VCaP (cell line): ENCODE measurements at regions not wholly inside any gene's neighbourhood (a gene's known extent, or its start where the extent isn't known, plus 50 kb on each side); places are given as distances from the start of the nearest gene placed in this dataset.

Experiments used
- H3K27ac ChIP-seq: fragments of 450-650 bp; 2 replicates; pipeline ENCODE4 v1.5.1; 2017
- TF ChIP-seq, protein P1 (sequence below): fragments of 450-650 bp; conservative IDR thresholded peaks from 2 replicates; pipeline ENCODE4 v1.5.1; 2017; ENCODE audit warnings: mild to moderate bottlenecking, moderate library complexity

DNA sequence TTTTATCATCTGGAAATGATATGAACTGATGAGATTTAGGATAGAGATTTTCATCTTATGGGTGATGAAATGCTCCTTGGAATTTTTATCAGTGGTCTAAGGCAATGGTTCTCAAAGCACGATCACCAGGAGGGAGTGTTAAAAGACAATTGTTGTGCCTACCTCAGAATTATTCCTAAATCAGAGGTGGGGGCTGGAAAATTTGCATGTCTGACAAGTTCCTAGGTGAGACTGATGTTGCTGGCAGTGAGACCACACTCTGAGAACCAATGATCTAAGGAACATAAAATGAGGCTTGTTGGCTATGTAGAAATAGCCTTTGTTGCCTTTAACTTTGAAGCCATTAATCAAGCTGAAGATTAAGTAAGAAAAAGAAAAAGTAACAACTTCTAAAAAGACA, 416.6 kb upstream of the AZI2 start:
- no peak overlapping the region for H3K27ac ChIP-seq
- TF ChIP-seq, protein P1, sequence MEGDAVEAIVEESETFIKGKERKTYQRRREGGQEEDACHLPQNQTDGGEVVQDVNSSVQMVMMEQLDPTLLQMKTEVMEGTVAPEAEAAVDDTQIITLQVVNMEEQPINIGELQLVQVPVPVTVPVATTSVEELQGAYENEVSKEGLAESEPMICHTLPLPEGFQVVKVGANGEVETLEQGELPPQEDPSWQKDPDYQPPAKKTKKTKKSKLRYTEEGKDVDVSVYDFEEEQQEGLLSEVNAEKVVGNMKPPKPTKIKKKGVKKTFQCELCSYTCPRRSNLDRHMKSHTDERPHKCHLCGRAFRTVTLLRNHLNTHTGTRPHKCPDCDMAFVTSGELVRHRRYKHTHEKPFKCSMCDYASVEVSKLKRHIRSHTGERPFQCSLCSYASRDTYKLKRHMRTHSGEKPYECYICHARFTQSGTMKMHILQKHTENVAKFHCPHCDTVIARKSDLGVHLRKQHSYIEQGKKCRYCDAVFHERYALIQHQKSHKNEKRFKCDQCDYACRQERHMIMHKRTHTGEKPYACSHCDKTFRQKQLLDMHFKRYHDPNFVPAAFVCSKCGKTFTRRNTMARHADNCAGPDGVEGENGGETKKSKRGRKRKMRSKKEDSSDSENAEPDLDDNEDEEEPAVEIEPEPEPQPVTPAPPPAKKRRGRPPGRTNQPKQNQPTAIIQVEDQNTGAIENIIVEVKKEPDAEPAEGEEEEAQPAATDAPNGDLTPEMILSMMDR = no peak

DNA sequence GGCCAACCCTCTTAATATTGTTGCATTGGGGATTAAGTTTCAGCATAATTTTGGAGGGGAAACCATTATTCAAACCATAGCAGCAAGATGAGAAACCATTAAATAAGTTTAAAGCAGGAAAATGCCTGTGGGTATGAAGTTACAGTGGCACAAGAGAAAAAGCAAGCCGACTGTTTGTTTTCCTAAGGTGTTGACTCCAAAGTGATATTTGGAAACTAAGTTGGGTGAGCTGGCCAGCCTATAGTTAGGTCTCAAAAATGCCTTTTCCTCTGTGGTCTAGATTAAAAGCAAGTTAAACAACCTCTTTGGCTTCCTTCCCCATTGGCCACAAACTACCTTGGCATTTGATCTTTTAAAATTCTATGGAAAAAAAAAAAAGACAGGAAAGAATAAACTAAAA, 419.8 kb upstream of the AZI2 start:
- TF ChIP-seq, protein P1 = no peak
- no peak overlapping the region for H3K27ac ChIP-seq

DNA sequence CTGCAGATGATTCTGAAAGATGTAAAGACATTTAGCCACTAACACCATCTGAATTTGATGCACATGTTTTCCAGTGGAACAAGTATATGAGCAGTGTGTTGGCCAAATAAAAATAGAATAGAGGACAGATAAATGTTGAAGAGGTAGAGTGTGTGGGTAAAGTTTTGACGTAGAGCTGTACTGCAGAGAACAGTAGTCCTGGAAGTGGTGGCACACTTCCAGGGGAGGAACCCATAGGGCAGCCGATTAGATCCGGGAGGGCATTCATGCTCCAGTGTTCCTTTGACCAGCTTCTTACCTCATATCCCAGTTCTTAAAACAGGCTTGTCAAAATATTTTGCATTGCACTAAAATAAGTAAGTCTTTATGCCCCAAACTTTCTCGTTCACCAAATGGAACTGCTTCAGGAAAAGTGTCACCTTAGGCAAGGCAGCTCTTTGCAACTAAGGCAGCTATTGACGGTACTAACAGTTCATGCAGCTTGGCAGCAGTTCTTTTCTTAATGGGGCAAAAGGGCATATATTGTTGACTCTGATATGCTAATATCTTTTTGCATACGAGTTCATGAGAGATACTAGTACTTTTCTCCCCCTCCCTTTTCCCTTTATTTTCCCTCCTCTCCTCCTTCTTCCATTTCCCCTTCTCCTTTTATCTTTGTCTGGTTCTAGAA, 429.3 kb upstream of the AZI2 start:
- no peak overlapping the region for H3K27ac ChIP-seq
- TF ChIP-seq, protein P1 = no peak

DNA sequence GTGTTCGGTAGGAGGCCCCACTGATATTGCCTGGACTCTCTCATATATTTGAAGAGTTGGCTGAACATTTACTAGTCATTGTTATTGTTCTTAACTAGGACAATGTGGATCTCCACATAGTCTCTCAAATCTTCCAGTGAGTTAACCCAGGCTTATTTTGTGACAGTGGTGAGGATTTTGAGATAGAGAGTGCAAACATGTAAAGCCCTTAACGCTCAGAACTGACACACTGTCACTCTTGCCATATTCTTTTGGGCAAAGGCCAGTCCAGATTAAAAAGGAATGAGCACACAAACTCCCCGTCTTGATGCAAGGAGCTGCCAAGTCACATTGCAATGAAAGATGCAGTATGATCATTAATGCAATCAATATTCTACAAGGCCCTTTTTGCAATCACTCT, 431.9 kb upstream of the AZI2 start:
- TF ChIP-seq, protein P1 = no peak
- no peak overlapping the region for H3K27ac ChIP-seq

DNA sequence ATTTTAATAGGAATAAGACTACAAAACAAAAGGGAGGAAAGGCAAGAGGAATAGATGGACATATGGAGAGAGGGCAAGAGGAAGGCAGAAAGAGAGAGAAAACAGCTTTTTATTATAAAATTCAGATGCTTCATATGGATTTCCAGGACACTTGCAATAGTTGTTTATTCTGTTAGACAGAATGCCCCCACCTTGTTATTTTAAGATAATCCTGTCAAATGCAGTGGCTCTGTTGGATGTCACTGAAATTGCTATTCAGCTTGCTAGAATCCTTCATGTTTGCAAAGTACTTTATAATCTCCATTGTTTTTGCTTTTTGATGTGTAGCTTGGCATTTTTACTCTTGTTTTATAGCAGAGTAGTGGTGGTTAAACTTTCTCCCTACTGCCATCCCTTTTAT, 432.4 kb upstream of the AZI2 start:
- H3K27ac ChIP-seq = no peak overlapping the region

DNA sequence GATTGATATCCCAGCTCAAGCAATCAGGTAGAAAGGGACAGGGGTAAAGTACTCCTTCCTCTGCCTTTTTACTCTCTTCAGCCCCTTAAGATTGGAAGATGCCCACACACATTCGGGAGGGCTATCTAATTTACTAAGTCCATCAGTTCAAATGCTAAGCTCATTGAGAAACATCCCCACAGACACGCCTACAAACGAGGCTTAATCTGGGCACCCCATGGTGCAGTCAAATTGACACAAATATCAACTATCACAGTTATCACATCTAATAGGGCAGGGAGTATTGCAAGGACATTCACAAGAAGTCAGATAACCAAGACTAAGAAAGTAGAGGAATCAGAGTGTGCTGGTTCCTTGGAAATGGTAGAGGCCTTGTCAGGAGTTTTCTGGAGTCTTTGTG, 437.8 kb upstream of the AZI2 start:
- peak overlapping the region; percentile 87; the same call in 1 of the 2 replicates for H3K27ac ChIP-seq
- TF ChIP-seq, protein P1 = no peak

More for the DNA sequence above, 432.4 kb upstream of the AZI2 start:
- TF ChIP-seq, protein P1 = no peak

DNA sequence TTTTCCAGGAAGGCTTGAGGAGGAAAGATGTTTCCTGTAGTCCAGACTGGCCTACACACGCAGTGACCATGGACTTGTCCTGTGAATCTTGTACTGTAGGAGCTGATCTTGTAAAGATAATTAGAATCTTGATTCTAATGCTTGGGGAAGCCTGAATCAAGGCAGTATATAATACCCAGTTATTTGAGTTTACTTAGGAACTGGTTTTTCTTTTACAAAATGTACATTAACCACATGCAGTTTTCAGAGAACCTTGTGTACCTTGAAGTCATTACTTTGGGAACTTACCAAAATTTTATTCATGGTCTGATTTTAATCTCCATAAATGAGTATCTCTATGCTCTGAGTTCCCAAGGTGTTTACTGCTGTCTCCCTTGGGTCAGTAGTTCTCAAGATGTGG, 439.9 kb upstream of the AZI2 start:
- TF ChIP-seq, protein P1 = no peak
- H3K27ac ChIP-seq = peak overlapping the region; percentile 87
